Thoracic aorta (tissue), 2 donors: ENCODE measurements at regions not wholly inside any gene's neighbourhood (a gene's known extent, or its start where the extent isn't known, plus 50 kb on each side); places are given as distances from the start of the nearest gene placed in this dataset.

Source experiments
- ATAC-seq: fragments of 150-250 bp; one replicate; pipeline ENCODE4 v1.8.0; 2017; ENCODE audit warnings: low read depth; ENCODE audit not compliant: insufficient number of reproducible peaks, low FRiP score
- DNase-seq: peaks from one replicate; pipeline ENCODE4 v3.0.0-alpha.2; 2020; ENCODE audit warnings: low spot score
- H3K27ac ChIP-seq, 2 donors: fragments of 200-600 bp; sonication (generic); 1 replicate in 1 of 2; 2 replicates in 1 of 2; pipeline ENCODE4 v1.5.1; 2016; ENCODE audit warnings: mild to moderate bottlenecking in 2 of 2, moderate library complexity in 2 of 2
- H3K27me3 ChIP-seq: fragments of 200-600 bp; sonication (generic); replicated peaks from 2 replicates; pipeline ENCODE4 v1.6.0; 2016; ENCODE audit warnings: mild to moderate bottlenecking; ENCODE audit not compliant: insufficient read depth
- H3K36me3 ChIP-seq: fragments of 200-600 bp; sonication (generic); one replicate; pipeline ENCODE4 v1.5.1; 2016
- H3K4me1 ChIP-seq, 2 donors: fragments of 200-600 bp; sonication (generic); 1 replicate in 1 of 2; 2 replicates in 1 of 2; pipeline versions ENCODE4 v1.5.1 to v1.6.0; 2016; ENCODE audit warnings: low read depth in 2 of 2, mild to moderate bottlenecking in 1 of 2; ENCODE audit not compliant: control insufficient read depth in 1 of 2
- H3K4me3 ChIP-seq: fragments of 200-600 bp; sonication (generic); 2 replicates; pipeline ENCODE4 v1.5.1; 2016; ENCODE audit warnings: mild to moderate bottlenecking
- H3K9me3 ChIP-seq: fragments of 200-600 bp; sonication (generic); 2 replicates; pipeline ENCODE4 v1.5.1; 2016
- TF ChIP-seq, protein P1 (sequence below): fragments of 200-600 bp; sonication (generic); IDR thresholded peaks from one replicate; pipeline ENCODE4 v1.5.1; 2019; ENCODE audit warnings: antibody characterized with exemption

DNA sequence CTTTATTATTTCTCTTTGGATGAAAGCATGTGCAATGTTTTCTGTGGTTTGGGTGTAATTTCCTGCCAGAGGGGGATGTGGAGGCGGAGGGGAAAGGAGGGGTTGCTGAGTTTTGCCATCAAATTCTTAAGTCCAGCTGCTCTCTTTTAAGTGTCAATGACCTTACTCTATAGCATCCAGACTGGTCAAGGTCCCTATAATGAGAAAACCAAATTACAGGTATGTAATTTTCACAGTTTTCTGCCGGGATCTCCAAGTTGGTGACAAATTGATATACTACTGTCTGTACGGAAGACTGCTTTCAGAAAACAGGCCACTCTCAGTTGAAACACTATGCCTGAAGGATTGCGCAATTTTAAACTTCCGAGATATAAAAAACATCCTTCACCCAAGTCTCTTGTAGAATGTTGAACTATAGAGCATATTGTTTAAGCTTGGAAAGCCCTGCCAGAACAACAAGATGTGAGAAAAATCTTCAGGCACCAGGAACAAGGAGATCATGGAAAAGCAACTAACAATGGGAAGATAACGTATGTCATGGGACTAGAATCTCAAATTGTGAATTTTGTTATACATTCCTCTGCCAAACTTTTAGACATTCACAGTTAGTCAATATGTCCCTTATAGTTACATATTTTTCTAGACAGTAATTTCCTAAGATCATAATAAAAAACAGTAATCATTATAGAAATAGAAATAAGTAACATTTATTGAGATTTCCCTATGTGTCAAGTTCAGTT lies 300.7 kb upstream of the SATB1 start:
- no peaks in the 10 kb centered on the region for H3K4me1 ChIP-seq
- no peak overlapping the region for H3K27ac ChIP-seq
- H3K36me3 ChIP-seq = no peaks in the 10 kb centered on the region
- TF ChIP-seq, protein P1, sequence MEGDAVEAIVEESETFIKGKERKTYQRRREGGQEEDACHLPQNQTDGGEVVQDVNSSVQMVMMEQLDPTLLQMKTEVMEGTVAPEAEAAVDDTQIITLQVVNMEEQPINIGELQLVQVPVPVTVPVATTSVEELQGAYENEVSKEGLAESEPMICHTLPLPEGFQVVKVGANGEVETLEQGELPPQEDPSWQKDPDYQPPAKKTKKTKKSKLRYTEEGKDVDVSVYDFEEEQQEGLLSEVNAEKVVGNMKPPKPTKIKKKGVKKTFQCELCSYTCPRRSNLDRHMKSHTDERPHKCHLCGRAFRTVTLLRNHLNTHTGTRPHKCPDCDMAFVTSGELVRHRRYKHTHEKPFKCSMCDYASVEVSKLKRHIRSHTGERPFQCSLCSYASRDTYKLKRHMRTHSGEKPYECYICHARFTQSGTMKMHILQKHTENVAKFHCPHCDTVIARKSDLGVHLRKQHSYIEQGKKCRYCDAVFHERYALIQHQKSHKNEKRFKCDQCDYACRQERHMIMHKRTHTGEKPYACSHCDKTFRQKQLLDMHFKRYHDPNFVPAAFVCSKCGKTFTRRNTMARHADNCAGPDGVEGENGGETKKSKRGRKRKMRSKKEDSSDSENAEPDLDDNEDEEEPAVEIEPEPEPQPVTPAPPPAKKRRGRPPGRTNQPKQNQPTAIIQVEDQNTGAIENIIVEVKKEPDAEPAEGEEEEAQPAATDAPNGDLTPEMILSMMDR = no peak
- no peaks in the 10 kb centered on the region for H3K27me3 ChIP-seq
- H3K9me3 ChIP-seq = no peaks in the 10 kb centered on the region
- no peak overlapping the region for H3K4me3 ChIP-seq
- DNase-seq (no peak), ATAC-seq (no peak)

DNA sequence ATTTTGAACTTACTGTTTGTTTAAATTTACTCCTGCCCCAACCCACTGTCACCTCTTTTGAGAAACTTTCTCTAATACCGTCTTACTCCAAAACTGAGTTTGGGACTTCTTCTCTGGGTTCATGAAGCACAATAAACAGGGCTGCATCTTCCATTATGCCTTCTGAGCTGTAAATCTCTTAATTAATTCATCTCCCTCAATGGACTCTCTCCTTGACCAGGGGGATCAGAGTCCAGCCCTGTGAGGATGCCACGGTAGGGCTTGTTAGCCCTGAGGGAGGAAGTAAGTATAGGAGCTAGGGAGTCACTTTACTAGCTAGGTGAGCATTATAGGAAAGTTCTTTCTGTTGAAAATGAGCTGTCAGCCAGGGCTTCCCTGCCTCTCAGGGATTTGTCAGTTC lies 299.3 kb upstream of the SATB1 start:
- TF ChIP-seq, protein P1 = no peak
- Histone ChIP-seq H3K27ac (no peak overlapping the region), H3K4me1 (no peaks in the 10 kb centered on the region), H3K4me3 (no peak overlapping the region), H3K9me3 (no peaks in the 10 kb centered on the region), H3K27me3 (no peaks in the 10 kb centered on the region), H3K36me3 (no peaks in the 10 kb centered on the region)
- ATAC-seq (no peak), DNase-seq (no peak)

DNA sequence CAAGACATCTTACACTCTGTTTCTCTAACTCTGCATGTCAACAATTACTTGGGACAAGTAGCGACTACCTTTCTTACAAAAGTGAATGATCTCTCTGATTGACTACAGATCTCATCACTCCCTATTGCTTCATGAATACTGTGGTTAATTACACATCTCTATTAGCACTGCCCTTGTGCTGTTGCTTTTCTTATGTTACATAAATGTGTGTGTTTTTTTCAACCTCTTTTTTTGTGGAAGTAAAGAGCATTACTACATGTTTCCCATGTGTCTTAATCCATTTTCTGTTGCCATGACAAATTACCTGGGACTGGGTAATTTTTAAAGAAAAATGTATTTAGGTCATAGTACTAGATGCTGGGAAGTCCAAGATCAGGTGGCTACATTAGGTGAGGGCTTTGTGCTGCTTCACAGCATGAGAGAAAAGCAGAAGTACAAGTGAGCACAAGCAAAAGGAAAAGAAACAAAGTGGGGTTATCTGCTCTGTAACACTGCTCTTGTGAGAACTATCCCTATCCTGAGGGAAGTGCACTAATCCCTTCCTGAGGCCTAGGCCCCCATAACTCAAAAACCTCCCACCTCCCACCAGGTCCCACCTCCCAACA lies 298.2 kb upstream of the SATB1 start:
- H3K27me3 ChIP-seq = no peaks in the 10 kb centered on the region
- DNase-seq = no peak
- H3K36me3 ChIP-seq = no peaks in the 10 kb centered on the region
- TF ChIP-seq, protein P1 = no peak
- H3K9me3 ChIP-seq = no peaks in the 10 kb centered on the region
- no peaks in the 10 kb centered on the region for H3K4me1 ChIP-seq
- no peak for ATAC-seq
- H3K4me3 ChIP-seq = no peak overlapping the region
- no peak overlapping the region for H3K27ac ChIP-seq

DNA sequence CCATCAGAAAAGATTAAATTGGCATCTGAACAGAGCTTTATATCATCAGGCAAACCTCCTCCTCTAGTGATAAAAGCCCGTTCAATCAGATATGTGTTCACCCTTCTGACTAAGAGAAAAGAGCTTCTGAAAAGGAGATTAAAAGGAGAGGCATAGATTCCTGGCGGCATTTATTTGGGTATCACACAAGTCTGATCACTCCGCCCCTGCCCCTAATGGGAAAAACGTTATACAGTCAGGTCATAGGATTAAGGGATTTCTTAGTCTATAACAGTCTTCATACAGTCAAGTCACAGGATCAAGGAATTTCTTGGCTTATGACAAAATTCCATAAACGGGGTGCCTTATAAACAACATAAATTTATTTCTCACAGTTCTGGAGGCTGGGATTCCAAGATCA lies 295.4 kb upstream of the SATB1 start:
- Histone ChIP-seq H3K9me3 (no peaks in the 10 kb centered on the region), H3K27me3 (no peaks in the 10 kb centered on the region), H3K36me3 (no peaks in the 10 kb centered on the region), H3K4me1 (no peaks in the 10 kb centered on the region), H3K4me3 (no peak overlapping the region), H3K27ac (no peak overlapping the region)
- TF ChIP-seq, protein P1 = no peak
- no peak for DNase-seq
- ATAC-seq = no peak

DNA sequence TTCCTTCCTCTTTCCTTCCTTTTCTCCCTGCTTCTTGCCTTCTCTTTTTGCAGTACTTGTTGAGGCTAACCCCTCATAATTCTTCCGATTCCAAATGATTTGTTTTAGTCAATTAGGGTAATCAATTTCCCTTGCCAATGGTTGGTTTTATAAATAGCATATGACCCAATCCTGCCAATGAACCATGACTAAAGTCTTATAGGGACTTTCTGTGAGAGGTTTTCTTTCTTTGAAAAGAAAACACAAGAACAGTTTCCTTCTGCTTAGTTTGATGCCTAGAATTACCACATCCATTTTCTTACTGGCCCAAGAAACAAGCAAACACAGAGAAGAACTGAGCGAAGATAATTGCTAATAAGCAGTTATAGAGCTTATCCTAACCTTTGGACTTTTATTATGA lies 292.5 kb upstream of the SATB1 start:
- DNase-seq (no peak), ATAC-seq (no peak)
- no peak overlapping the region for H3K27ac ChIP-seq
- no peak overlapping the region for H3K4me3 ChIP-seq
- H3K4me1 ChIP-seq = no peaks in the 10 kb centered on the region
- H3K36me3 ChIP-seq = no peaks in the 10 kb centered on the region
- H3K9me3 ChIP-seq = no peaks in the 10 kb centered on the region
- TF ChIP-seq, protein P1 = no peak
- H3K27me3 ChIP-seq = no peaks in the 10 kb centered on the region
